ENCODE measurements at regions not wholly inside any gene's neighbourhood (a gene's known extent, or its start where the extent isn't known, plus 50 kb on each side); places are given as distances from the start of the nearest gene placed in this dataset.
A peak's percentile ranks its signal among the peaks of the same experiment; 100 is the strongest.

GRCh38 chr13:50123002-50123401 is 107.8 kb downstream of the KCNRG start:
- H3K9me3 ChIP-seq = no peaks in the 10 kb centered on the region
- intact Hi-C loops (cut with DNase I) = no loop called here

DNA sequence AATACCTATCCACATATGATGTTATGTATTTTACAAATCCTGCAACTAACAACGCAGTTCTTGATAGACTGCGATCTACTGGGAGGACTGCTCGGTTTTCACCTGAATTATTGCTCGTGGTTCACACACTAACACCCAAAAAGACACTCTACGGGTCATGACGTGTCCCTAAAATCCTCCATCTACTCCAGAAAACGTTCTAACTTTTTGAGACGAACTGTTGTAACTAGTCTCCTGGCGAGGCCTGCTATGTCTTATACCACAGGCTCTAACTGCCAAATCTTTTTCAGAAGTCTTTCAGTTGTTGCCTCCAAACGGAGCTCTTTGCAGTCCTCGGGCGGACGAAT is 108.2 kb downstream of the KCNRG start:
- no peaks in the 10 kb centered on the region for H3K9me3 ChIP-seq
- H3K4me3 ChIP-seq = peak overlapping the region; percentile 96
- intact Hi-C loops (cut with DNase I) = no loop called here
- DNase-seq (no peak), ATAC-seq (no peak)
- peak overlapping the region; percentile 100 for H3K27ac ChIP-seq
- H3K27me3 ChIP-seq = peaks cover 2 to 20% of the 10 kb centered on the region in 2 donors
- peaks cover 9 to 70% of the 10 kb centered on the region in 2 donors for H3K4me1 ChIP-seq
- no peaks in the 10 kb centered on the region for H3K36me3 ChIP-seq
- TF ChIP-seq, protein P1, sequence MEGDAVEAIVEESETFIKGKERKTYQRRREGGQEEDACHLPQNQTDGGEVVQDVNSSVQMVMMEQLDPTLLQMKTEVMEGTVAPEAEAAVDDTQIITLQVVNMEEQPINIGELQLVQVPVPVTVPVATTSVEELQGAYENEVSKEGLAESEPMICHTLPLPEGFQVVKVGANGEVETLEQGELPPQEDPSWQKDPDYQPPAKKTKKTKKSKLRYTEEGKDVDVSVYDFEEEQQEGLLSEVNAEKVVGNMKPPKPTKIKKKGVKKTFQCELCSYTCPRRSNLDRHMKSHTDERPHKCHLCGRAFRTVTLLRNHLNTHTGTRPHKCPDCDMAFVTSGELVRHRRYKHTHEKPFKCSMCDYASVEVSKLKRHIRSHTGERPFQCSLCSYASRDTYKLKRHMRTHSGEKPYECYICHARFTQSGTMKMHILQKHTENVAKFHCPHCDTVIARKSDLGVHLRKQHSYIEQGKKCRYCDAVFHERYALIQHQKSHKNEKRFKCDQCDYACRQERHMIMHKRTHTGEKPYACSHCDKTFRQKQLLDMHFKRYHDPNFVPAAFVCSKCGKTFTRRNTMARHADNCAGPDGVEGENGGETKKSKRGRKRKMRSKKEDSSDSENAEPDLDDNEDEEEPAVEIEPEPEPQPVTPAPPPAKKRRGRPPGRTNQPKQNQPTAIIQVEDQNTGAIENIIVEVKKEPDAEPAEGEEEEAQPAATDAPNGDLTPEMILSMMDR (IDR thresholded peaks at IDR 0.05) = no peak

More at GRCh38 chr13:50123002-50123401, 107.8 kb downstream of the KCNRG start:
- peaks cover 9 to 69% of the 10 kb centered on the region in 2 donors for H3K4me1 ChIP-seq
- DNase-seq (no peak), ATAC-seq (no peak)
- peaks cover 0 to 15% of the 10 kb centered on the region in 2 donors for H3K27me3 ChIP-seq
- peak overlapping the region in 1 of 2 donors; percentile 96 for H3K4me3 ChIP-seq
- no peaks in the 10 kb centered on the region for H3K36me3 ChIP-seq
- peak overlapping the region; percentile 100 for H3K27ac ChIP-seq
- TF ChIP-seq, protein P1 (IDR thresholded peaks at IDR 0.05) = no peak

- Histone ChIP-seq H3K27ac (peak overlapping the region; percentile 100), H3K4me1 (peaks cover 9 to 69% of the 10 kb centered on the region in 2 donors), H3K36me3 (no peaks in the 10 kb centered on the region), H3K27me3 (peaks cover 8 to 25% of the 10 kb centered on the region in 2 donors), H3K4me3 (peak overlapping the region; percentile 96), H3K9me3 (no peaks in the 10 kb centered on the region)
- DNase-seq = peak in 2 of 4 donors; percentile 84 to 94
- ATAC-seq = peak; percentile 80
- TF ChIP-seq, protein P1 (IDR thresholded peaks at IDR 0.05) = no peak
- intact Hi-C loops (cut with DNase I) = no loop called here
Observed at GRCh38 chr13:50123862-50124535, 108.8 kb downstream of the KCNRG start.

- TF ChIP-seq, protein P1 (IDR thresholded peaks at IDR 0.05) = peak in 1 of 2 donors; percentile 5
- H3K4me3 ChIP-seq = peak overlapping the region; percentile 96
- peaks cover 15 to 33% of the 10 kb centered on the region in 2 donors for H3K27me3 ChIP-seq
- no peaks in the 10 kb centered on the region for H3K36me3 ChIP-seq
- peak; percentile 15 for ATAC-seq
- peaks cover 11 to 68% of the 10 kb centered on the region in 2 donors for H3K4me1 ChIP-seq
- peak overlapping the region; percentile 100 for H3K27ac ChIP-seq
- peak; percentile 94 to 98 (median 98) for DNase-seq
- H3K9me3 ChIP-seq = no peaks in the 10 kb centered on the region
- intact Hi-C loops (cut with DNase I) = no loop called here
Observed at GRCh38 chr13:50124536-50125303, 109.5 kb downstream of the KCNRG start.

DNA sequence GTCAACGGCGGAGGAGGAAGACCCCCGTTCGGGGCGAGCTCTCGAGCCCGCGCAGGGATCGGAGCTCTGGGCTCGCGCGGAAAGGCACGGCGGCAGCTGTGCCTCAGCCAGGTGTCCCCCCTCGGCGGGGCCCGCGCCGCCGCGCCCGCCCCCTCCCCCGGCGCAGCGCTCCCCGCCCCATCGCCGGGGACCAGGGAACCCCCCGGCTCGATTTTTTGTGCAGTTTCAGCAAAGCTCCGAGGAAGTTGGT is 110.0 kb downstream of the KCNRG start:
- DNase-seq = peak in 1 of 4 donors; percentile 69
- Histone ChIP-seq H3K4me3 (peak overlapping the region; percentile 96), H3K27ac (peak overlapping the region; percentile 100), H3K27me3 (peaks cover 20 to 38% of the 10 kb centered on the region in 2 donors), H3K36me3 (no peaks in the 10 kb centered on the region), H3K9me3 (no peaks in the 10 kb centered on the region), H3K4me1 (peaks cover 12 to 68% of the 10 kb centered on the region in 2 donors)
- intact Hi-C loops (cut with DNase I) = no loop called here
- peak; percentile 11 for ATAC-seq
- TF ChIP-seq, protein P1 (IDR thresholded peaks at IDR 0.05) = no peak

Measured in left lung (tissue), 4 donors.